HCT116 (cell line): ENCODE measurements at regions not wholly inside any gene's neighbourhood (a gene's known extent, or its start where the extent isn't known, plus 50 kb on each side); places are given as distances from the start of the nearest gene placed in this dataset.

Experiments used
- ATAC-seq: fragments of 200-7000 bp; cut with Tn5 transposase; 2 replicates; pipeline ENCODE4 v1.9.1; 2020; ENCODE audit warnings: mild to moderate bottlenecking, moderate library complexity
- BruUV-seq: library from RNA; stranded (reverse); fragments of 400-500 nt; replicated peaks from 2 replicates; lab custom pipeline; 2021; lab: Mats Ljungman, UMichigan
- CTCF ChIA-PET: fragments of 300-600 bp; sonication (Branson Sonifier 250); formaldehyde crosslinking; loops from one replicate; lab custom pipeline; 2021; ENCODE audit warnings: antibody characterized with exemption; lab: Charles Lee
- POLR2A ChIA-PET: fragments of 300-600, 350-600 bp; sonication (Branson Sonifier 250); formaldehyde crosslinking; loops from one replicate; lab custom pipeline; 2021; ENCODE audit warnings: antibody characterized with exemption; lab: Charles Lee
- RAD21 ChIA-PET, 2 experiments: fragments of 300-600 bp; sonication (Branson Sonifier 250); formaldehyde crosslinking; loops; one replicate each; lab custom pipeline; 2023; ENCODE audit warnings: low total read pairs in 2 of 2; ENCODE audit not compliant: uncharacterized antibody in 2 of 2, unreplicated experiment in 2 of 2, low non-redundant PET in 1 of 2; lab: Charles Lee
- DNase-seq: peaks from one replicate; pipeline ENCODE4 v3.0.0-alpha.2; 2010; ENCODE audit warnings: low read depth, low spot score
- H2AFZ ChIP-seq: fragments of 200-600 bp; shearing (Covaris generic), sonication (generic); 2 replicates; pipeline ENCODE4 v1.6.1; 2017; ENCODE audit warnings: low read depth, mixed run types, mixed read lengths, antibody characterized with exemption, low read length; ENCODE audit not compliant: poor library complexity, severe bottlenecking
- H3K27ac ChIP-seq: 2 replicates; pipeline ENCODE4 v1.5.1; 2012; ENCODE audit warnings: low read depth, low read length
- H3K27me3 ChIP-seq: fragments of 200-600 bp; sonication (generic); 2 replicates; pipeline ENCODE4 v1.6.1; 2016; ENCODE audit warnings: mixed run types, low read length, mixed read lengths; ENCODE audit not compliant: insufficient read depth
- H3K36me3 ChIP-seq, 2 experiments: fragments of 200-500 bp in 1 of 2; fragments of 200-600 bp in 1 of 2; sonication (Bioruptor generic) in 1 of 2; sonication (generic) in 1 of 2; 2 replicates each; pipeline versions ENCODE4 v1.5.1 to v1.6.1; 2014 to 2016; ENCODE audit warnings: low read length in 2 of 2, inconsistent platforms in 1 of 2, mixed read lengths in 1 of 2, mixed run types in 1 of 2; ENCODE audit not compliant: insufficient read depth in 2 of 2, control insufficient read depth in 1 of 2
- H3K4me1 ChIP-seq, 2 experiments: fragments of 200-600 bp in 1 of 2; sonication (generic) in 1 of 2; 2 replicates each; pipeline versions ENCODE4 v1.5.1 to v1.6.1; 2012 to 2017; ENCODE audit warnings: low read length in 2 of 2, inconsistent platforms in 1 of 2, mild to moderate bottlenecking in 1 of 2, mixed read lengths in 1 of 2, mixed run types in 1 of 2, moderate library complexity in 1 of 2; ENCODE audit not compliant: insufficient read depth in 2 of 2, control insufficient read depth in 1 of 2
- H3K4me2 ChIP-seq: fragments of 200-600 bp; sonication (generic); 2 replicates; pipeline ENCODE4 v1.6.1; 2017; ENCODE audit warnings: mixed run types, low read length, mixed read lengths
- H3K4me3 ChIP-seq, 2 experiments: fragments of 200-600 bp in 1 of 2; sonication (generic) in 1 of 2; replicated peaks in 1 of 2; 2 replicates each; pipeline ENCODE4 v1.5.1; 2011 to 2016; ENCODE audit warnings: low read length in 2 of 2, control low read depth in 1 of 2, low read depth in 1 of 2, mild to moderate bottlenecking in 1 of 2, mixed read lengths in 1 of 2, mixed run types in 1 of 2
- H3K79me2 ChIP-seq: fragments of 200-600 bp; sonication (generic); 2 replicates; pipeline ENCODE4 v1.6.1; 2017; ENCODE audit warnings: mild to moderate bottlenecking, mixed run types, low read length, moderate library complexity, mixed read lengths; ENCODE audit not compliant: insufficient read depth
- H3K9ac ChIP-seq: fragments of 200-600 bp; sonication (generic); 2 replicates; pipeline ENCODE4 v1.6.1; 2016; ENCODE audit warnings: low read length, mixed read lengths
- H3K9me2 ChIP-seq: fragments of 200-600 bp; sonication (generic), shearing (Covaris generic); 2 replicates; pipeline ENCODE4 v1.6.1; 2017; ENCODE audit warnings: mixed run types, mild to moderate bottlenecking, moderate library complexity; ENCODE audit not compliant: insufficient read depth
- H3K9me3 ChIP-seq, 2 experiments: fragments of 200-500 bp in 1 of 2; fragments of 200-600 bp in 1 of 2; sonication (Bioruptor generic) in 1 of 2; sonication (generic) in 1 of 2; 2 replicates each; pipeline ENCODE4 v1.6.1; 2014 to 2017; ENCODE audit warnings: low read length in 2 of 2, mixed read lengths in 2 of 2, inconsistent platforms in 1 of 2, low read depth in 1 of 2, mild to moderate bottlenecking in 1 of 2, mixed run types in 1 of 2, moderate library complexity in 1 of 2; ENCODE audit not compliant: control insufficient read depth in 1 of 2, insufficient read depth in 1 of 2
- H4K20me1 ChIP-seq: fragments of 200-600 bp; sonication (generic), shearing (Covaris generic); 2 replicates; pipeline ENCODE4 v1.6.1; 2017; ENCODE audit warnings: mixed run types, mild to moderate bottlenecking, moderate library complexity; ENCODE audit not compliant: insufficient read depth
- CTCF ChIP-seq, 3 experiments: fragments of 200-600 bp in 1 of 3; sonication (generic) in 1 of 3; IDR thresholded peaks in 2 of 3; conservative IDR thresholded peaks in 1 of 3; 2 replicates each; pipeline ENCODE4 v1.5.1; 2012 to 2017; ENCODE audit warnings: low read depth in 2 of 3, low read length in 2 of 3, antibody characterized with exemption in 1 of 3, borderline replicate concordance in 1 of 3, control low read depth in 1 of 3, mild to moderate bottlenecking in 1 of 3, mixed read lengths in 1 of 3, mixed run types in 1 of 3, moderate library complexity in 1 of 3; ENCODE audit not compliant: insufficient read depth in 1 of 3
- ELF1 ChIP-seq: IDR thresholded peaks from 2 replicates; pipeline ENCODE4 v1.6.1; 2012; ENCODE audit warnings: low read depth, borderline replicate concordance
- EZH2phosphoT487 ChIP-seq: fragments of 200-600 bp; IDR thresholded peaks from 2 replicates; pipeline ENCODE4 v1.6.1; 2018; ENCODE audit warnings: antibody characterized with exemption, borderline replicate concordance
- JUND ChIP-seq: IDR thresholded peaks from 2 replicates; pipeline ENCODE4 v1.6.1; 2012
- POLR2A ChIP-seq: IDR thresholded peaks from 2 replicates; pipeline ENCODE4 v1.7.0; 2011; ENCODE audit warnings: borderline replicate concordance; ENCODE audit not compliant: insufficient read depth, insufficient read length; ENCODE audit errors: extremely low read depth
- POLR2AphosphoS5 ChIP-seq: IDR thresholded peaks from 2 replicates; pipeline ENCODE4 v1.6.1; 2011; ENCODE audit warnings: mild to moderate bottlenecking, low read depth, low read length, moderate library complexity
- RAD21 ChIP-seq: IDR thresholded peaks from 2 replicates; pipeline ENCODE4 v1.6.1; 2012; ENCODE audit warnings: low read depth, mild to moderate bottlenecking
- SIN3A ChIP-seq: IDR thresholded peaks from 2 replicates; pipeline ENCODE4 v1.6.1; 2012; ENCODE audit warnings: low read depth
- SP1 ChIP-seq: IDR thresholded peaks from 2 replicates; pipeline ENCODE4 v1.6.1; 2012; ENCODE audit warnings: low read depth
- SRF ChIP-seq: IDR thresholded peaks from 2 replicates; pipeline ENCODE4 v1.6.1; 2012; ENCODE audit warnings: low read depth
- YY1 ChIP-seq: IDR thresholded peaks from 2 replicates; pipeline ENCODE4 v1.6.1; 2011; ENCODE audit warnings: low read length, low read depth, moderate library complexity, mild to moderate bottlenecking; ENCODE audit not compliant: insufficient replicate concordance; ENCODE audit errors: extremely low read depth
- ZBTB33 ChIP-seq: IDR thresholded peaks from 2 replicates; pipeline ENCODE4 v1.6.1; 2011; ENCODE audit warnings: mild to moderate bottlenecking, low read length, moderate library complexity; ENCODE audit not compliant: insufficient replicate concordance; ENCODE audit errors: extremely low read depth
- ZNF274 ChIP-seq: fragments of 200-500 bp; sonication (Bioruptor generic); IDR thresholded peaks from 2 replicates; pipeline ENCODE4 v1.6.1; 2014; ENCODE audit warnings: mild to moderate bottlenecking, low read depth, low read length, inconsistent platforms
- intact Hi-C: fragments of 100-400 bp; cut with micrococcal nuclease; formaldehyde crosslinking; loops from 2 replicates; pipeline ENCODE4 v1.10.0; 2022

GRCh38 chr1:200301152-200301551 is 108.7 kb downstream of the ZNF281 start:
- Histone ChIP-seq H2AFZ (peak overlapping the region; percentile 93), H3K9ac (no peak overlapping the region), H4K20me1 (no peaks in the 10 kb centered on the region), H3K4me2 (0 out of 2 replicates have a peak overlapping the region, but pooled peaks have one; percentile 86), H3K9me3 (no peaks in the 10 kb centered on the region), H3K27ac (no peak overlapping the region), H3K4me3 (no peak overlapping the region), H3K9me2 (no peaks in the 10 kb centered on the region), H3K36me3 (no peaks in the 10 kb centered on the region), H3K27me3 (no peaks in the 10 kb centered on the region), H3K79me2 (no peaks in the 10 kb centered on the region), H3K4me1 (peaks cover 2 to 3% of the 10 kb centered on the region in 2 experiments; a peak in 1 of 4 replicates)
- no peak for TF ChIP-seq RAD21
- no peak for TF ChIP-seq SRF
- no peak for TF ChIP-seq JUND
- no peak for TF ChIP-seq SIN3A
- no peak for TF ChIP-seq ELF1
- TF ChIP-seq POLR2A: no peak
- TF ChIP-seq CTCF (IDR thresholded peaks at IDR 0.05 in 2 of 3, conservative IDR thresholded peaks at IDR 0.05 in 1 of 3; ENCODE audit: borderline replicate concordance in 1 of 3, insufficient read depth in 1 of 3, low read depth in 2 of 3, low read length in 2 of 3): no peak
- no peak for TF ChIP-seq EZH2phosphoT487
- no peak for TF ChIP-seq ZBTB33
- TF ChIP-seq ZNF274: no peak
- TF ChIP-seq SP1: no peak
- TF ChIP-seq YY1: no peak
- TF ChIP-seq POLR2AphosphoS5: no peak
- RAD21 ChIA-PET: no interaction called here
- CTCF ChIA-PET: interaction anchor here (0.7 to 2.0 kb wide), 3 partner anchors 11 to 616 kb away, joined by 3 to 5 read pairs (median 4); no protein-coding TSS in a partner anchor
- intact Hi-C loops: no loop called here
- DNase-seq (no peak), ATAC-seq (no peak)
- POLR2A ChIA-PET: no interaction called here
- BruUV-seq: no TSS peak
